GM12878 (cell line): ENCODE measurements at regions not wholly inside any gene's neighbourhood (a gene's known extent, or its start where the extent isn't known, plus 50 kb on each side); places are given as distances from the start of the nearest gene placed in this dataset.

Source experiments
- TCF7 ChIP-seq: IDR thresholded peaks from 2 replicates; pipeline ENCODE4 v1.6.1; 2014; ENCODE audit warnings: antibody characterized with exemption, borderline replicate concordance
- TF ChIP-seq, protein P1 (sequence below), 3 experiments: IDR thresholded peaks in 2 of 3; conservative IDR thresholded peaks in 1 of 3; 2 replicates each; pipeline ENCODE4 v1.5.1; 2011; ENCODE audit warnings: low read depth in 3 of 3, low read length in 3 of 3, mild to moderate bottlenecking in 3 of 3, control low read depth in 2 of 3, moderate library complexity in 2 of 3, inconsistent platforms in 1 of 3, mixed read lengths in 1 of 3; ENCODE audit not compliant: control insufficient read depth in 2 of 3, insufficient read depth in 1 of 3; ENCODE audit errors: extremely low read depth in 1 of 3

- TF ChIP-seq, protein P1, sequence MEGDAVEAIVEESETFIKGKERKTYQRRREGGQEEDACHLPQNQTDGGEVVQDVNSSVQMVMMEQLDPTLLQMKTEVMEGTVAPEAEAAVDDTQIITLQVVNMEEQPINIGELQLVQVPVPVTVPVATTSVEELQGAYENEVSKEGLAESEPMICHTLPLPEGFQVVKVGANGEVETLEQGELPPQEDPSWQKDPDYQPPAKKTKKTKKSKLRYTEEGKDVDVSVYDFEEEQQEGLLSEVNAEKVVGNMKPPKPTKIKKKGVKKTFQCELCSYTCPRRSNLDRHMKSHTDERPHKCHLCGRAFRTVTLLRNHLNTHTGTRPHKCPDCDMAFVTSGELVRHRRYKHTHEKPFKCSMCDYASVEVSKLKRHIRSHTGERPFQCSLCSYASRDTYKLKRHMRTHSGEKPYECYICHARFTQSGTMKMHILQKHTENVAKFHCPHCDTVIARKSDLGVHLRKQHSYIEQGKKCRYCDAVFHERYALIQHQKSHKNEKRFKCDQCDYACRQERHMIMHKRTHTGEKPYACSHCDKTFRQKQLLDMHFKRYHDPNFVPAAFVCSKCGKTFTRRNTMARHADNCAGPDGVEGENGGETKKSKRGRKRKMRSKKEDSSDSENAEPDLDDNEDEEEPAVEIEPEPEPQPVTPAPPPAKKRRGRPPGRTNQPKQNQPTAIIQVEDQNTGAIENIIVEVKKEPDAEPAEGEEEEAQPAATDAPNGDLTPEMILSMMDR (IDR thresholded peaks at IDR 0.05 in 2 of 3, conservative IDR thresholded peaks at IDR 0.05 in 1 of 3; ENCODE audit: control insufficient read depth in 2 of 3, extremely low read depth in 1 of 3, insufficient read depth in 1 of 3, low read depth in 3 of 3, low read length in 3 of 3): no peak
- TF ChIP-seq TCF7: no peak
These were observed 193.3 kb downstream of the CLIC5 start for GRCh38 chr6:45822246-45822812.
